ENCODE measurements at regions not wholly inside any gene's neighbourhood (a gene's known extent, or its start where the extent isn't known, plus 50 kb on each side); places are given as distances from the start of the nearest gene placed in this dataset.
"Not testable (repeated sequence)": the region's sequence is repeated elsewhere in the genome, so short reads cannot be mapped to it uniquely, and the experiment has no call there.

- DNase-seq (ENCODE audit: low read depth in 2 of 2) = no peak
Measured at GRCh38 chr2:133624551-133624950, 56.3 kb upstream of the NCKAP5 start.

GRCh38 chr2:133627741-133628140 is 59.5 kb upstream of the NCKAP5 start:
- no peak for DNase-seq (ENCODE audit: low read depth in 2 of 2)

- DNase-seq (ENCODE audit: low read depth in 2 of 2) = no peak
Measured at GRCh38 chr2:133633309-133633708, 65.0 kb upstream of the NCKAP5 start.

- DNase-seq (ENCODE audit: low read depth in 2 of 2) = peak; percentile 69 to 71
Measured at GRCh38 chr2:133633881-133634409, 65.7 kb upstream of the NCKAP5 start.

- no peak for DNase-seq (ENCODE audit: low read depth in 2 of 2)
Measured at GRCh38 chr2:133635131-133635530, 66.9 kb upstream of the NCKAP5 start.

- DNase-seq (ENCODE audit: low read depth in 2 of 2) = no peak
Measured at GRCh38 chr2:133636287-133636686, 68.0 kb upstream of the NCKAP5 start.

GRCh38 chr2:133640103-133640502 is 71.8 kb upstream of the NCKAP5 start:
- no peak for DNase-seq (ENCODE audit: low read depth in 2 of 2)

GRCh38 chr2:133641497-133641896 is 73.2 kb upstream of the NCKAP5 start:
- DNase-seq (ENCODE audit: low read depth in 2 of 2) = no peak

GRCh38 chr2:133641942-133642725 is 73.9 kb upstream of the NCKAP5 start:
- DNase-seq (ENCODE audit: low read depth in 2 of 2) = no peak

- peak; percentile 51 to 60 for DNase-seq (ENCODE audit: low read depth in 2 of 2)
Measured at GRCh38 chr2:133642791-133643191, 74.5 kb upstream of the NCKAP5 start.

- no peak for DNase-seq (ENCODE audit: low read depth in 2 of 2)
Measured at GRCh38 chr2:133643863-133644262, 75.6 kb upstream of the NCKAP5 start.

GRCh38 chr2:133644846-133645245 is 76.6 kb upstream of the NCKAP5 start:
- DNase-seq (ENCODE audit: low read depth in 2 of 2) = no peak

GRCh38 chr2:133647386-133647785 is 79.1 kb upstream of the NCKAP5 start:
- not testable (repeated sequence) for DNase-seq (ENCODE audit: low read depth in 2 of 2)

GRCh38 chr2:133651861-133652260 is 83.6 kb upstream of the NCKAP5 start:
- DNase-seq (ENCODE audit: low read depth in 2 of 2) = no peak

- no peak for DNase-seq (ENCODE audit: low read depth in 2 of 2)
Measured at GRCh38 chr2:133652398-133652797, 84.1 kb upstream of the NCKAP5 start.

GRCh38 chr2:133653056-133653455 is 84.8 kb upstream of the NCKAP5 start:
- DNase-seq (ENCODE audit: low read depth in 2 of 2) = no peak

GRCh38 chr2:133654949-133655348 is 86.7 kb upstream of the NCKAP5 start:
- DNase-seq (ENCODE audit: low read depth in 2 of 2) = no peak

GRCh38 chr2:133655610-133656009 is 87.3 kb upstream of the NCKAP5 start:
- DNase-seq (ENCODE audit: low read depth in 2 of 2) = no peak

GRCh38 chr2:133657591-133657990 is 89.3 kb upstream of the NCKAP5 start:
- no peak for DNase-seq (ENCODE audit: low read depth in 2 of 2)

GRCh38 chr2:133658020-133658903 is 90.0 kb upstream of the NCKAP5 start:
- DNase-seq (ENCODE audit: low read depth in 2 of 2) = no peak

- no peak for DNase-seq (ENCODE audit: low read depth in 2 of 2)
Measured at GRCh38 chr2:133660510-133660909, 92.2 kb upstream of the NCKAP5 start.

GRCh38 chr2:133661392-133661791 is 93.1 kb upstream of the NCKAP5 start:
- no peak for DNase-seq (ENCODE audit: low read depth in 2 of 2)

- DNase-seq (ENCODE audit: low read depth in 2 of 2) = no peak
Measured at GRCh38 chr2:133666621-133667020, 98.4 kb upstream of the NCKAP5 start.

All from fibroblast of skin of left biceps (primary cell).